ENCODE measurements at regions not wholly inside any gene's neighbourhood (a gene's known extent, or its start where the extent isn't known, plus 50 kb on each side); places are given as distances from the start of the nearest gene placed in this dataset.

GRCh38 chr1:4120557-4121292 is 220.7 kb upstream of the C1orf174 start:
- 12% methylated on average over 5 of the region's 15 CpGs; no CpG with 5 or more reads in 1 of the 2 experiments for WGBS, 2 experiments (ENCODE audit: extremely low coverage in 2 of 2, insufficient read length in 1 of 2)
- no peak overlapping the region for H3K9ac ChIP-seq (ENCODE audit: low read depth, low read length)
- no peak overlapping the region for H4K5ac ChIP-seq (ENCODE audit: low read depth, low read length)
- no peak overlapping the region for H2BK5ac ChIP-seq (ENCODE audit: low read depth, low read length, poor library complexity, severe bottlenecking)
- H3K9me1 ChIP-seq (ENCODE audit: insufficient read depth, low read length), result no peaks in the 10 kb centered on the region
- no peak overlapping the region for H3K4me3 ChIP-seq (ENCODE audit: insufficient read depth, low read depth, low read length)
- POLR2A ChIA-PET (ENCODE audit: unreplicated experiment), result no interaction called here
- intact Hi-C loops (cut with micrococcal nuclease), result no loop called here
- BruUV-seq (replicated peaks), result no TSS peak
- CTCF ChIA-PET, result no interaction called here
- H3K56ac ChIP-seq (ENCODE audit: extremely low read depth, insufficient read depth, low read length), result no peak overlapping the region
- no peak overlapping the region for H3K4me2 ChIP-seq (ENCODE audit: low read depth, low read length)
- dilution Hi-C loops (cut with HindIII; ENCODE audit: low sequenced_read_pairs, unreplicated experiment), result no loop called here
- ATAC-seq (ENCODE audit: low read depth) (no peak), DNase-seq (no peak)
- no peak overlapping the region for H2AK9ac ChIP-seq (replicated peaks; ENCODE audit: low read depth, low read length, poor library complexity)
- H3K27me3 ChIP-seq (ENCODE audit: control insufficient read depth, insufficient read depth, low read length), result no peaks in the 10 kb centered on the region
- H2BK20ac ChIP-seq (ENCODE audit: low read depth, low read length), result no peak overlapping the region
- H3K27ac ChIP-seq (ENCODE audit: insufficient read depth, low read length), result no peak overlapping the region
- no peak overlapping the region for H3K4ac ChIP-seq (ENCODE audit: low read depth, low read length)
- in situ Hi-C loops (cut with MboI; ENCODE audit: low sequenced_read_pairs), result no loop called here
- no peak overlapping the region for H2AK5ac ChIP-seq (ENCODE audit: low read depth, low read length)
- no peak overlapping the region for H3K23ac ChIP-seq (ENCODE audit: low read depth, low read length)
- H3K9me3 ChIP-seq (ENCODE audit: control insufficient read depth, insufficient read depth, low read length), result peaks cover 64% of the 10 kb centered on the region
- H4K20me1 ChIP-seq (ENCODE audit: insufficient read depth, low read length), result no peaks in the 10 kb centered on the region
- H2BK120ac ChIP-seq (ENCODE audit: low read depth, low read length), result no peak overlapping the region
- no peaks in the 10 kb centered on the region for H3K79me1 ChIP-seq (ENCODE audit: low read depth in 1 of 2, low read length in 2 of 2)
- no peak overlapping the region for H3K14ac ChIP-seq (replicated peaks; ENCODE audit: low read depth, low read length)
- H4K91ac ChIP-seq (ENCODE audit: insufficient read depth, low read depth, low read length), result no peak overlapping the region
- no peak overlapping the region for H2BK15ac ChIP-seq (ENCODE audit: low read depth, low read length)
- H3K18ac ChIP-seq (ENCODE audit: low read depth, low read length), result no peak overlapping the region
- H4K8ac ChIP-seq (ENCODE audit: low read depth in 2 of 2, low read length in 2 of 2), result no peak overlapping the region
- H2AFZ ChIP-seq (replicated peaks; ENCODE audit: low read length, poor library complexity), result no peak overlapping the region
- no peaks in the 10 kb centered on the region for H3K36me3 ChIP-seq (ENCODE audit: control insufficient read depth, insufficient read depth, low read length)
- no peak for TF ChIP-seq MAFK (IDR thresholded peaks at IDR 0.05; ENCODE audit: low read depth, low read length)
- TF ChIP-seq RAD21 (IDR thresholded peaks at IDR 0.05; ENCODE audit: low read length), result no peak
- no peak for TF ChIP-seq MXI1 (IDR thresholded peaks at IDR 0.05; ENCODE audit: borderline replicate concordance, low read depth, low read length)
- TF ChIP-seq MAZ (IDR thresholded peaks at IDR 0.05; ENCODE audit: borderline replicate concordance, low read depth, low read length), result no peak
- no peak for TF ChIP-seq FOS (IDR thresholded peaks at IDR 0.05; ENCODE audit: low read depth, low read length)
- TF ChIP-seq CTCF (conservative IDR thresholded peaks at IDR 0.05; ENCODE audit: low read depth, low read length), result no peak
- no peak for TF ChIP-seq POLR2A (IDR thresholded peaks at IDR 0.05; ENCODE audit: low read depth, low read length)
- TF ChIP-seq RCOR1 (IDR thresholded peaks at IDR 0.05; ENCODE audit: insufficient replicate concordance, low read length), result no peak
- TF ChIP-seq SMC3 (IDR thresholded peaks at IDR 0.05; ENCODE audit: low read depth, low read length), result no peak
- no peak for TF ChIP-seq ELK1 (IDR thresholded peaks at IDR 0.05; ENCODE audit: borderline replicate concordance, low read depth, low read length)
- no peak for TF ChIP-seq CEBPB (IDR thresholded peaks at IDR 0.05; ENCODE audit: low read depth, low read length)
- TF ChIP-seq USF2 (IDR thresholded peaks at IDR 0.05; ENCODE audit: low read depth, low read length), result no peak
- no peak for TF ChIP-seq RFX5 (IDR thresholded peaks at IDR 0.05; ENCODE audit: low read depth, low read length)
- no peak for TF ChIP-seq NFE2L2 (IDR thresholded peaks at IDR 0.05; ENCODE audit: low read depth, low read length)
- H3K4me1 ChIP-seq (ENCODE audit: control insufficient read depth, insufficient read depth, low read length), result no peaks in the 10 kb centered on the region
